Spleen (tissue), 7 donors: ENCODE measurements at regions not wholly inside any gene's neighbourhood (a gene's known extent, or its start where the extent isn't known, plus 50 kb on each side); places are given as distances from the start of the nearest gene placed in this dataset.

Experiments
- CTCF ChIP-seq, 11 experiments: fragments of 200-600 bp in 7 of 11; fragments of 450-650 bp in 4 of 11; sonication (generic) in 4 of 11; IDR thresholded peaks in 8 of 11; conservative IDR thresholded peaks in 3 of 11; 1 replicate in 7 of 11; 2 replicates in 4 of 11; pipeline versions ENCODE4 v1.4.0 to v1.8.0; 2016 to 2021; ENCODE audit warnings: antibody characterized with exemption in 11 of 11, inconsistent platforms in 4 of 11, mild to moderate bottlenecking in 1 of 11
- POLR2A ChIP-seq, 3 donors: fragments of 450-650 bp; IDR thresholded peaks; one replicate each; pipeline ENCODE4 v1.5.1; 2017; ENCODE audit warnings: antibody characterized with exemption in 3 of 3, mild to moderate bottlenecking in 1 of 3
- POLR2AphosphoS5 ChIP-seq, 3 donors: sonication (generic); formaldehyde crosslinking; IDR thresholded peaks; one replicate each; pipeline ENCODE4 v1.5.1; 2017; ENCODE audit warnings: antibody characterized with exemption in 3 of 3
- donor health status: DM: no; HTN: no; CAD: no; lungs with moderate emphysema.
- donor health status: DM: no; HTN: no; CAD: no.
- donor health status: DM: no; HTN: no; CAD: no.

GRCh38 chr1:216894494-216894893 lies 171.3 kb upstream of the ESRRG start:
- no peak for TF ChIP-seq CTCF (IDR thresholded peaks at IDR 0.05 in 8 of 11, conservative IDR thresholded peaks at IDR 0.05 in 3 of 11)
- TF ChIP-seq POLR2AphosphoS5 (IDR thresholded peaks at IDR 0.05) = no peak
- TF ChIP-seq POLR2A (IDR thresholded peaks at IDR 0.05) = no peak
